SK-N-SH (cell line): ENCODE measurements at regions not wholly inside any gene's neighbourhood (a gene's known extent, or its start where the extent isn't known, plus 50 kb on each side); places are given as distances from the start of the nearest gene placed in this dataset.

Source experiments
- CTCF ChIA-PET: fragments of 300-600, 350-600 bp; formaldehyde crosslinking; extraction: SDS; loops from one replicate; lab custom pipeline; 2021; lab: Yijun Ruan, JAX
- POLR2A ChIA-PET: fragments of 350-600 bp; sonication (Branson Sonifier 250); formaldehyde crosslinking; extraction: SDS; loops from one replicate; lab custom pipeline; 2020; ENCODE audit warnings: antibody characterized with exemption, inconsistent platforms; lab: Yijun Ruan, JAX
- DNase-seq: peaks from one replicate; pipeline ENCODE4 v3.0.0; 2012
- H2AFZ ChIP-seq: fragments of 200-600 bp; sonication (generic); 2 replicates; pipeline ENCODE4 v1.8.1; 2016; ENCODE audit warnings: antibody characterized with exemption, mild to moderate bottlenecking, low read depth
- H3F3A ChIP-seq: fragments of 200-600 bp; sonication (generic); replicated peaks from 2 replicates; pipeline ENCODE3; 2016; ENCODE audit warnings: antibody characterized with exemption, mild to moderate bottlenecking; ENCODE audit not compliant: insufficient read depth
- H3K27ac ChIP-seq, 2 experiments: fragments of 200-500 bp in 1 of 2; fragments of 200-600 bp in 1 of 2; sonication (Bioruptor generic) in 1 of 2; sonication (generic), shearing (Covaris generic) in 1 of 2; 2 replicates each; pipeline versions ENCODE4 v1.5.1 to v1.6.1; 2014 to 2016; ENCODE audit warnings: low read depth in 2 of 2, inconsistent platforms in 1 of 2, low read length in 1 of 2, mild to moderate bottlenecking in 1 of 2, mixed read lengths in 1 of 2
- H3K27me3 ChIP-seq: fragments of 200-600 bp; sonication (generic), shearing (Covaris generic); 2 replicates; pipeline ENCODE4 v1.6.1; 2016; ENCODE audit warnings: mixed run types; ENCODE audit not compliant: insufficient read depth
- H3K36me3 ChIP-seq, 2 experiments: fragments of 200-500 bp in 1 of 2; fragments of 200-600 bp in 1 of 2; sonication (Bioruptor generic) in 1 of 2; sonication (generic) in 1 of 2; replicated peaks in 1 of 2; 2 replicates each; pipeline versions ENCODE3 to v1.5.1; 2014 to 2016; ENCODE audit warnings: low read length in 1 of 2, mild to moderate bottlenecking in 1 of 2; ENCODE audit not compliant: insufficient read depth in 2 of 2, control insufficient read depth in 1 of 2
- H3K4me1 ChIP-seq, 2 experiments: fragments of 200-500 bp in 1 of 2; fragments of 200-600 bp in 1 of 2; sonication (Bioruptor generic) in 1 of 2; sonication (generic), shearing (Covaris generic) in 1 of 2; 2 replicates each; pipeline versions ENCODE4 v1.5.1 to v1.6.1; 2014 to 2016; ENCODE audit warnings: low read depth in 1 of 2, low read length in 1 of 2, mixed run types in 1 of 2; ENCODE audit not compliant: insufficient read depth in 2 of 2, control insufficient read depth in 1 of 2
- H3K4me2 ChIP-seq: fragments of 200-600 bp; sonication (generic), shearing (Covaris generic); 2 replicates; pipeline ENCODE4 v1.6.1; 2017; ENCODE audit warnings: mixed run types
- H3K4me3 ChIP-seq, 2 experiments: fragments of 200-500 bp in 1 of 2; fragments of 200-600 bp in 1 of 2; sonication (Bioruptor generic) in 1 of 2; sonication (generic), shearing (Covaris generic) in 1 of 2; 2 replicates each; pipeline versions ENCODE4 v1.5.1 to v1.8.1; 2014 to 2016; ENCODE audit warnings: low read depth in 2 of 2, inconsistent platforms in 1 of 2, low read length in 1 of 2, mild to moderate bottlenecking in 1 of 2, mixed read lengths in 1 of 2, moderate library complexity in 1 of 2
- H3K79me2 ChIP-seq: fragments of 200-600 bp; sonication (generic); 2 replicates; pipeline ENCODE4 v1.8.1; 2017; ENCODE audit warnings: mild to moderate bottlenecking; ENCODE audit not compliant: insufficient read depth
- H3K9ac ChIP-seq: fragments of 200-600 bp; sonication (generic); 2 replicates; pipeline ENCODE4 v1.6.1; 2017; ENCODE audit warnings: mixed run types
- H3K9me2 ChIP-seq: fragments of 200-600 bp; sonication (generic); 2 replicates; pipeline ENCODE4 v1.6.1; 2017; ENCODE audit warnings: mixed run types
- H3K9me3 ChIP-seq: fragments of 200-600 bp; sonication (generic); 2 replicates; pipeline ENCODE4 v1.6.1; 2017; ENCODE audit warnings: mixed run types, mild to moderate bottlenecking, moderate library complexity
- H4K20me1 ChIP-seq: fragments of 200-600 bp; sonication (generic); 2 replicates; pipeline ENCODE4 v1.6.1; 2017; ENCODE audit warnings: mild to moderate bottlenecking, mixed run types; ENCODE audit not compliant: insufficient read depth
- FOXM1 ChIP-seq: IDR thresholded peaks from 2 replicates; pipeline ENCODE4 v1.4.0; 2012; ENCODE audit warnings: low read depth, mild to moderate bottlenecking
- POLR2AphosphoS5 ChIP-seq: IDR thresholded peaks from 2 replicates; pipeline ENCODE4 v1.6.1; 2012; ENCODE audit warnings: low read depth, low read length
- RAD21 ChIP-seq: IDR thresholded peaks from 2 replicates; pipeline ENCODE4 v1.6.1; 2012; ENCODE audit warnings: mild to moderate bottlenecking, low read length
- TAF1 ChIP-seq: IDR thresholded peaks from 2 replicates; pipeline ENCODE4 v1.6.1; 2012; ENCODE audit warnings: low read depth, mild to moderate bottlenecking, low read length, moderate library complexity, borderline replicate concordance
- YY1 ChIP-seq: IDR thresholded peaks from 2 replicates; pipeline ENCODE4 v1.4.0; 2012; ENCODE audit warnings: low read depth, mild to moderate bottlenecking
- WGBS: methylation state at CpG from one replicate; pipeline ENCODE4 v1.1.6; 2017; ENCODE audit warnings: low lambda C conversion rate; 5-methylcytosine and 5-hydroxymethylcytosine counted together
- TF ChIP-seq, protein P1 (sequence below): fragments of 150-350 bp; IDR thresholded peaks from 2 replicates; pipeline ENCODE4 v1.6.1; 2016; ENCODE audit warnings: mild to moderate bottlenecking, low read depth, low read length
- TF ChIP-seq, protein P2 (sequence below): IDR thresholded peaks from 2 replicates; pipeline ENCODE4 v1.4.0; 2012; ENCODE audit warnings: low read depth, borderline replicate concordance
- TF ChIP-seq, protein P3 (sequence below): fragments of 150-350 bp; IDR thresholded peaks from 2 replicates; pipeline ENCODE4 v1.6.1; 2017; ENCODE audit warnings: antibody characterized with exemption, low read length, low read depth, borderline replicate concordance
- TF ChIP-seq, protein P4 (sequence below): IDR thresholded peaks from 2 replicates; pipeline ENCODE4 v1.4.0; 2012; ENCODE audit warnings: low read depth, borderline replicate concordance

- Histone ChIP-seq H3F3A (no peaks in the 10 kb centered on the region), H3K36me3 (no peaks in the 10 kb centered on the region), H3K9ac (no peak overlapping the region), H3K79me2 (no peaks in the 10 kb centered on the region), H3K4me3 (no peak overlapping the region), H4K20me1 (no peaks in the 10 kb centered on the region), H3K4me2 (no peak overlapping the region), H3K27me3 (no peaks in the 10 kb centered on the region), H2AFZ (no peak overlapping the region), H3K9me2 (peaks cover 3% of the 10 kb centered on the region; the same call in 1 of the 2 replicates), H3K4me1 (no peaks in the 10 kb centered on the region), H3K27ac (no peak overlapping the region), H3K9me3 (no peaks in the 10 kb centered on the region)
- TF ChIP-seq, protein P1, sequence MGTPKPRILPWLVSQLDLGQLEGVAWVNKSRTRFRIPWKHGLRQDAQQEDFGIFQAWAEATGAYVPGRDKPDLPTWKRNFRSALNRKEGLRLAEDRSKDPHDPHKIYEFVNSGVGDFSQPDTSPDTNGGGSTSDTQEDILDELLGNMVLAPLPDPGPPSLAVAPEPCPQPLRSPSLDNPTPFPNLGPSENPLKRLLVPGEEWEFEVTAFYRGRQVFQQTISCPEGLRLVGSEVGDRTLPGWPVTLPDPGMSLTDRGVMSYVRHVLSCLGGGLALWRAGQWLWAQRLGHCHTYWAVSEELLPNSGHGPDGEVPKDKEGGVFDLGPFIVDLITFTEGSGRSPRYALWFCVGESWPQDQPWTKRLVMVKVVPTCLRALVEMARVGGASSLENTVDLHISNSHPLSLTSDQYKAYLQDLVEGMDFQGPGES = no peak
- TF ChIP-seq FOXM1 = no peak
- TF ChIP-seq YY1 = no peak
- TF ChIP-seq, protein P2, sequence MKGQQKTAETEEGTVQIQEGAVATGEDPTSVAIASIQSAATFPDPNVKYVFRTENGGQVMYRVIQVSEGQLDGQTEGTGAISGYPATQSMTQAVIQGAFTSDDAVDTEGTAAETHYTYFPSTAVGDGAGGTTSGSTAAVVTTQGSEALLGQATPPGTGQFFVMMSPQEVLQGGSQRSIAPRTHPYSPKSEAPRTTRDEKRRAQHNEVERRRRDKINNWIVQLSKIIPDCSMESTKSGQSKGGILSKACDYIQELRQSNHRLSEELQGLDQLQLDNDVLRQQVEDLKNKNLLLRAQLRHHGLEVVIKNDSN = no peak
- TF ChIP-seq POLR2AphosphoS5 = no peak
- TF ChIP-seq, protein P3, sequence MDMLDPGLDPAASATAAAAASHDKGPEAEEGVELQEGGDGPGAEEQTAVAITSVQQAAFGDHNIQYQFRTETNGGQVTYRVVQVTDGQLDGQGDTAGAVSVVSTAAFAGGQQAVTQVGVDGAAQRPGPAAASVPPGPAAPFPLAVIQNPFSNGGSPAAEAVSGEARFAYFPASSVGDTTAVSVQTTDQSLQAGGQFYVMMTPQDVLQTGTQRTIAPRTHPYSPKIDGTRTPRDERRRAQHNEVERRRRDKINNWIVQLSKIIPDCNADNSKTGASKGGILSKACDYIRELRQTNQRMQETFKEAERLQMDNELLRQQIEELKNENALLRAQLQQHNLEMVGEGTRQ = no peak
- TF ChIP-seq, protein P4, sequence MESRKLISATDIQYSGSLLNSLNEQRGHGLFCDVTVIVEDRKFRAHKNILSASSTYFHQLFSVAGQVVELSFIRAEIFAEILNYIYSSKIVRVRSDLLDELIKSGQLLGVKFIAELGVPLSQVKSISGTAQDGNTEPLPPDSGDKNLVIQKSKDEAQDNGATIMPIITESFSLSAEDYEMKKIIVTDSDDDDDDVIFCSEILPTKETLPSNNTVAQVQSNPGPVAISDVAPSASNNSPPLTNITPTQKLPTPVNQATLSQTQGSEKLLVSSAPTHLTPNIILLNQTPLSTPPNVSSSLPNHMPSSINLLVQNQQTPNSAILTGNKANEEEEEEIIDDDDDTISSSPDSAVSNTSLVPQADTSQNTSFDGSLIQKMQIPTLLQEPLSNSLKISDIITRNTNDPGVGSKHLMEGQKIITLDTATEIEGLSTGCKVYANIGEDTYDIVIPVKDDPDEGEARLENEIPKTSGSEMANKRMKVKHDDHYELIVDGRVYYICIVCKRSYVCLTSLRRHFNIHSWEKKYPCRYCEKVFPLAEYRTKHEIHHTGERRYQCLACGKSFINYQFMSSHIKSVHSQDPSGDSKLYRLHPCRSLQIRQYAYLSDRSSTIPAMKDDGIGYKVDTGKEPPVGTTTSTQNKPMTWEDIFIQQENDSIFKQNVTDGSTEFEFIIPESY = no peak
- no peak for TF ChIP-seq TAF1
- ChIA-PET CTCF (no interaction called here), POLR2A (no interaction called here)
- no peak for DNase-seq
- 17% methylated on average over 42 of the region's 42 CpGs for WGBS
Observed at GRCh38 chr7:63067897-63068585, 930.6 kb upstream of the ZNF722 start.

GRCh38 chr7:63070696-63071095, 928.0 kb upstream of the ZNF722 start:
- Histone ChIP-seq H2AFZ (no peak overlapping the region), H3F3A (no peaks in the 10 kb centered on the region), H3K4me3 (no peak overlapping the region), H3K4me2 (no peak overlapping the region), H3K27me3 (no peaks in the 10 kb centered on the region), H3K9ac (no peak overlapping the region), H3K36me3 (no peaks in the 10 kb centered on the region), H3K27ac (no peak overlapping the region), H3K9me2 (no peaks in the 10 kb centered on the region), H3K79me2 (no peaks in the 10 kb centered on the region), H3K9me3 (no peaks in the 10 kb centered on the region), H3K4me1 (no peaks in the 10 kb centered on the region), H4K20me1 (no peaks in the 10 kb centered on the region)
- ChIA-PET POLR2A (no interaction called here), CTCF (no interaction called here)
- DNase-seq = no peak
- TF ChIP-seq RAD21 = no peak
- 0% methylated on average over 5 of the region's 6 CpGs for WGBS
